ENCODE measurements at regions not wholly inside any gene's neighbourhood (a gene's known extent, or its start where the extent isn't known, plus 50 kb on each side); places are given as distances from the start of the nearest gene placed in this dataset.

DNA sequence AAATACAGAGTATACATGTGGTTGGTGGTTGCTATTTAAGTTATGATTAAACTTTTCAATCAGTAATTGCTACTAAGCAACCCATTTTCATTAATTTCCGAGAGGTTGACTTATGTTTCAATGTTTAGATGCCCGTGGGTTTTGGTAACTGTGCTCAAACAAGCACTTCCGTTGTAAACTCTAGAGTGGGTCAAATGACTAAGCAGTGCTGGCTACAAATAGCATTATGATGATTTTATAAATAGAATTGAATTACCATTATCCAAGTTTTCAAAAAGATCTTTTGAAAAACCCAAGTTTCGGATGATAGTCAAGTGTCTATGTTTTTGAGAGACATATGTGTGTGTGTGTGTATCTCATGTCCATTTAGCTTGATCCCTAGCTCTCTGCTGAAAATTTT, 2369.4 kb upstream of the ACO1 start:
- TF ChIP-seq, protein P1, sequence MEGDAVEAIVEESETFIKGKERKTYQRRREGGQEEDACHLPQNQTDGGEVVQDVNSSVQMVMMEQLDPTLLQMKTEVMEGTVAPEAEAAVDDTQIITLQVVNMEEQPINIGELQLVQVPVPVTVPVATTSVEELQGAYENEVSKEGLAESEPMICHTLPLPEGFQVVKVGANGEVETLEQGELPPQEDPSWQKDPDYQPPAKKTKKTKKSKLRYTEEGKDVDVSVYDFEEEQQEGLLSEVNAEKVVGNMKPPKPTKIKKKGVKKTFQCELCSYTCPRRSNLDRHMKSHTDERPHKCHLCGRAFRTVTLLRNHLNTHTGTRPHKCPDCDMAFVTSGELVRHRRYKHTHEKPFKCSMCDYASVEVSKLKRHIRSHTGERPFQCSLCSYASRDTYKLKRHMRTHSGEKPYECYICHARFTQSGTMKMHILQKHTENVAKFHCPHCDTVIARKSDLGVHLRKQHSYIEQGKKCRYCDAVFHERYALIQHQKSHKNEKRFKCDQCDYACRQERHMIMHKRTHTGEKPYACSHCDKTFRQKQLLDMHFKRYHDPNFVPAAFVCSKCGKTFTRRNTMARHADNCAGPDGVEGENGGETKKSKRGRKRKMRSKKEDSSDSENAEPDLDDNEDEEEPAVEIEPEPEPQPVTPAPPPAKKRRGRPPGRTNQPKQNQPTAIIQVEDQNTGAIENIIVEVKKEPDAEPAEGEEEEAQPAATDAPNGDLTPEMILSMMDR (IDR thresholded peaks at IDR 0.05) = no peak
- TF ChIP-seq POLR2A (IDR thresholded peaks at IDR 0.05) = no peak

All from right lobe of liver (tissue), 4 donors.